ENCODE measurements at regions not wholly inside any gene's neighbourhood (a gene's known extent, or its start where the extent isn't known, plus 50 kb on each side); places are given as distances from the start of the nearest gene placed in this dataset.

- peaks cover 3 to 5% of the 10 kb centered on the region in 2 donors for H3K4me1 Mint-ChIP-seq
- peaks cover 11 to 13% of the 10 kb centered on the region in 2 donors for H3K27me3 Mint-ChIP-seq
- ATAC-seq (replicated peaks), result no peak
- H3K36me3 Mint-ChIP-seq, result no peaks in the 10 kb centered on the region
- no peak for DNase-seq
- H3K9me3 Mint-ChIP-seq, result no peaks in the 10 kb centered on the region
- H3K4me3 Mint-ChIP-seq, result no peak overlapping the region
- no peak overlapping the region for H3K27ac Mint-ChIP-seq
These were observed 151.3 kb downstream of the MAF start for GRCh38 chr16:79449067-79449769.

GRCh38 chr16:79444572-79444971 lies 156.0 kb downstream of the MAF start:
- H3K27ac Mint-ChIP-seq, result no peak overlapping the region
- no peaks in the 10 kb centered on the region for H3K9me3 Mint-ChIP-seq
- H3K4me1 Mint-ChIP-seq, result no peaks in the 10 kb centered on the region
- DNase-seq, result no peak
- H3K36me3 Mint-ChIP-seq, result no peaks in the 10 kb centered on the region
- no peak for ATAC-seq (replicated peaks)
- H3K4me3 Mint-ChIP-seq, result no peak overlapping the region
- H3K27me3 Mint-ChIP-seq, result peaks cover 12 to 15% of the 10 kb centered on the region in 2 donors

- Mint-ChIP-seq H3K4me1 (no peaks in the 10 kb centered on the region), H3K4me3 (no peak overlapping the region), H3K9me3 (no peaks in the 10 kb centered on the region), H3K36me3 (no peaks in the 10 kb centered on the region), H3K27me3 (peaks cover 12 to 20% of the 10 kb centered on the region in 2 donors), H3K27ac (no peak overlapping the region)
- ATAC-seq (replicated peaks) (no peak), DNase-seq (no peak)
These were observed 160.6 kb downstream of the MAF start for GRCh38 chr16:79439901-79440300.

GRCh38 chr16:79437764-79438751 lies 162.5 kb downstream of the MAF start:
- DNase-seq, result no peak
- H3K36me3 Mint-ChIP-seq, result no peaks in the 10 kb centered on the region

GRCh38 chr16:79436885-79437284 lies 163.7 kb downstream of the MAF start:
- H3K27ac Mint-ChIP-seq, result no peak overlapping the region
- no peaks in the 10 kb centered on the region for H3K36me3 Mint-ChIP-seq
- ATAC-seq (replicated peaks), result no peak
- peaks cover 0 to 3% of the 10 kb centered on the region in 2 donors for H3K9me3 Mint-ChIP-seq
- DNase-seq, result no peak
- peaks cover 10 to 14% of the 10 kb centered on the region in 2 donors for H3K27me3 Mint-ChIP-seq
- H3K4me1 Mint-ChIP-seq, result no peaks in the 10 kb centered on the region
- no peak overlapping the region for H3K4me3 Mint-ChIP-seq

More at GRCh38 chr16:79437764-79438751, 162.5 kb downstream of the MAF start:
- Mint-ChIP-seq H3K4me3 (no peak overlapping the region), H3K27ac (no peak overlapping the region), H3K27me3 (peaks cover 12 to 15% of the 10 kb centered on the region in 2 donors), H3K4me1 (no peaks in the 10 kb centered on the region), H3K9me3 (no peaks in the 10 kb centered on the region)
- no peak for ATAC-seq (replicated peaks)

- H3K27ac Mint-ChIP-seq, result no peak overlapping the region
- ATAC-seq (replicated peaks) (no peak), DNase-seq (no peak)
- no peaks in the 10 kb centered on the region for H3K4me1 Mint-ChIP-seq
- no peak overlapping the region for H3K4me3 Mint-ChIP-seq
- peaks cover 0 to 3% of the 10 kb centered on the region in 2 donors for H3K9me3 Mint-ChIP-seq
- H3K27me3 Mint-ChIP-seq, result peaks cover 10 to 12% of the 10 kb centered on the region in 2 donors
- no peaks in the 10 kb centered on the region for H3K36me3 Mint-ChIP-seq
These were observed 165.8 kb downstream of the MAF start for GRCh38 chr16:79434771-79435170.

GRCh38 chr16:79434092-79434491 lies 166.4 kb downstream of the MAF start:
- Mint-ChIP-seq H3K4me1 (no peaks in the 10 kb centered on the region), H3K4me3 (no peak overlapping the region), H3K9me3 (peaks cover 0 to 3% of the 10 kb centered on the region in 2 donors), H3K36me3 (no peaks in the 10 kb centered on the region), H3K27ac (no peak overlapping the region), H3K27me3 (peaks cover 10 to 12% of the 10 kb centered on the region in 2 donors)
- no peak for ATAC-seq (replicated peaks)
- no peak for DNase-seq

- no peak for ATAC-seq (replicated peaks)
These were observed 168.6 kb downstream of the MAF start for GRCh38 chr16:79431923-79432322.

GRCh38 chr16:79430191-79430678 lies 170.3 kb downstream of the MAF start:
- Mint-ChIP-seq H3K9me3 (peaks cover 0 to 3% of the 10 kb centered on the region in 2 donors), H3K4me3 (no peak overlapping the region), H3K36me3 (no peaks in the 10 kb centered on the region), H3K27me3 (peaks cover 0 to 13% of the 10 kb centered on the region in 2 donors), H3K27ac (no peak overlapping the region), H3K4me1 (no peaks in the 10 kb centered on the region)
- no peak for ATAC-seq (replicated peaks)
- DNase-seq, result no peak

More at GRCh38 chr16:79431923-79432322, 168.6 kb downstream of the MAF start:
- H3K27me3 Mint-ChIP-seq, result peaks cover 6 to 18% of the 10 kb centered on the region in 2 donors
- DNase-seq, result no peak
- H3K4me1 Mint-ChIP-seq, result no peaks in the 10 kb centered on the region
- no peak overlapping the region for H3K27ac Mint-ChIP-seq
- H3K4me3 Mint-ChIP-seq, result no peak overlapping the region
- no peaks in the 10 kb centered on the region for H3K36me3 Mint-ChIP-seq
- H3K9me3 Mint-ChIP-seq, result peaks cover 0 to 3% of the 10 kb centered on the region in 2 donors

GRCh38 chr16:79429381-79430190 lies 171.0 kb downstream of the MAF start:
- no peak for ATAC-seq (replicated peaks)
- Mint-ChIP-seq H3K4me1 (no peaks in the 10 kb centered on the region), H3K4me3 (no peak overlapping the region), H3K36me3 (no peaks in the 10 kb centered on the region), H3K27ac (no peak overlapping the region), H3K9me3 (peaks cover 0 to 3% of the 10 kb centered on the region in 2 donors), H3K27me3 (peaks cover 0 to 13% of the 10 kb centered on the region in 2 donors)
- no peak for DNase-seq

GRCh38 chr16:79426663-79427062 lies 173.9 kb downstream of the MAF start:
- Mint-ChIP-seq H3K4me1 (no peaks in the 10 kb centered on the region), H3K36me3 (no peaks in the 10 kb centered on the region)
- no peak for DNase-seq

GRCh38 chr16:79422064-79422463 lies 178.5 kb downstream of the MAF start:
- no peak for DNase-seq
- Mint-ChIP-seq H3K4me1 (no peaks in the 10 kb centered on the region), H3K27me3 (peaks cover 23 to 42% of the 10 kb centered on the region in 2 donors), H3K27ac (no peak overlapping the region), H3K4me3 (no peak overlapping the region), H3K9me3 (no peaks in the 10 kb centered on the region), H3K36me3 (no peaks in the 10 kb centered on the region)
- ATAC-seq (replicated peaks), result no peak

More at GRCh38 chr16:79426663-79427062, 173.9 kb downstream of the MAF start:
- H3K27me3 Mint-ChIP-seq, result peaks cover 0 to 15% of the 10 kb centered on the region in 2 donors
- no peaks in the 10 kb centered on the region for H3K9me3 Mint-ChIP-seq
- ATAC-seq (replicated peaks), result no peak
- H3K27ac Mint-ChIP-seq, result no peak overlapping the region
- no peak overlapping the region for H3K4me3 Mint-ChIP-seq

- ATAC-seq (replicated peaks), result no peak
- Mint-ChIP-seq H3K36me3 (no peaks in the 10 kb centered on the region), H3K9me3 (no peaks in the 10 kb centered on the region), H3K27ac (no peak overlapping the region), H3K4me3 (no peak overlapping the region), H3K4me1 (peaks cover 1 to 6% of the 10 kb centered on the region in 2 donors), H3K27me3 (peaks cover 29 to 51% of the 10 kb centered on the region in 2 donors)
- DNase-seq, result no peak
These were observed 179.4 kb downstream of the MAF start for GRCh38 chr16:79421126-79421525.

GRCh38 chr16:79420493-79420892 lies 180.0 kb downstream of the MAF start:
- Mint-ChIP-seq H3K4me3 (no peak overlapping the region), H3K36me3 (no peaks in the 10 kb centered on the region), H3K9me3 (no peaks in the 10 kb centered on the region), H3K27me3 (peaks cover 35 to 57% of the 10 kb centered on the region in 2 donors), H3K4me1 (peaks cover 1 to 9% of the 10 kb centered on the region in 2 donors), H3K27ac (no peak overlapping the region)
- ATAC-seq (replicated peaks) (no peak), DNase-seq (no peak)

Measured in stimulated activated naive B cell treated with anti-CD40 and anti-IgM and Interleukin-4, amounts not matched to agents 10 μg/mL and 1 μg/mL and 100 μg/mL, for 72 hours (primary cell).